Suprapubic skin (tissue), 4 donors: ENCODE measurements at regions not wholly inside any gene's neighbourhood (a gene's known extent, or its start where the extent isn't known, plus 50 kb on each side); places are given as distances from the start of the nearest gene placed in this dataset.

Experiments
- DNase-seq, 2 donors: peaks; one replicate each; pipeline ENCODE4 v3.0.0-alpha.2; 2019; ENCODE audit warnings: low spot score in 2 of 2
- H3K27ac ChIP-seq: fragments of 200-600 bp; sonication (generic); one replicate; pipeline ENCODE4 v1.5.1; 2019
- H3K27me3 ChIP-seq: fragments of 200-600 bp; sonication (generic); one replicate; pipeline ENCODE4 v1.5.1; 2019
- H3K36me3 ChIP-seq: fragments of 200-600 bp; sonication (generic); one replicate; pipeline ENCODE4 v1.5.1; 2019
- H3K4me1 ChIP-seq: fragments of 200-600 bp; sonication (generic); one replicate; pipeline ENCODE4 v1.5.1; 2019
- H3K4me3 ChIP-seq: fragments of 200-600 bp; sonication (generic); one replicate; pipeline ENCODE4 v1.5.1; 2019; ENCODE audit warnings: mild to moderate bottlenecking
- H3K9me3 ChIP-seq: fragments of 200-600 bp; sonication (generic); one replicate; pipeline ENCODE4 v1.5.1; 2019
- EP300 ChIP-seq: sonication (generic); formaldehyde crosslinking; IDR thresholded peaks from one replicate; pipeline ENCODE4 v1.6.1; 2017; ENCODE audit warnings: antibody characterized with exemption
- POLR2A ChIP-seq, 2 donors: fragments of 450-650 bp; IDR thresholded peaks; one replicate each; pipeline ENCODE4 v1.6.1; 2017; ENCODE audit warnings: antibody characterized with exemption in 2 of 2, mild to moderate bottlenecking in 2 of 2, moderate library complexity in 2 of 2
- POLR2AphosphoS5 ChIP-seq, 3 donors: sonication (generic); formaldehyde crosslinking; IDR thresholded peaks; one replicate each; pipeline ENCODE4 v1.6.1; 2017; ENCODE audit warnings: antibody characterized with exemption in 3 of 3
- WGBS: methylation state at CpG from one replicate; pipeline ENCODE4 v1.1.5; 2018; 5-methylcytosine and 5-hydroxymethylcytosine counted together
- TF ChIP-seq, protein P1 (sequence below), 2 donors: fragments of 200-600 bp in 1 of 2; fragments of 450-650 bp in 1 of 2; sonication (generic) in 1 of 2; IDR thresholded peaks; one replicate each; pipeline ENCODE4 v1.5.1; 2016 to 2019; ENCODE audit warnings: antibody characterized with exemption in 2 of 2, mild to moderate bottlenecking in 1 of 2, moderate library complexity in 1 of 2

GRCh38 chr16:86660623-86661022, 82.3 kb downstream of the FOXL1 start:
- H3K9me3 ChIP-seq: no peaks in the 10 kb centered on the region
- H3K27ac ChIP-seq: no peak overlapping the region
- H3K36me3 ChIP-seq: no peaks in the 10 kb centered on the region
- TF ChIP-seq, protein P1, sequence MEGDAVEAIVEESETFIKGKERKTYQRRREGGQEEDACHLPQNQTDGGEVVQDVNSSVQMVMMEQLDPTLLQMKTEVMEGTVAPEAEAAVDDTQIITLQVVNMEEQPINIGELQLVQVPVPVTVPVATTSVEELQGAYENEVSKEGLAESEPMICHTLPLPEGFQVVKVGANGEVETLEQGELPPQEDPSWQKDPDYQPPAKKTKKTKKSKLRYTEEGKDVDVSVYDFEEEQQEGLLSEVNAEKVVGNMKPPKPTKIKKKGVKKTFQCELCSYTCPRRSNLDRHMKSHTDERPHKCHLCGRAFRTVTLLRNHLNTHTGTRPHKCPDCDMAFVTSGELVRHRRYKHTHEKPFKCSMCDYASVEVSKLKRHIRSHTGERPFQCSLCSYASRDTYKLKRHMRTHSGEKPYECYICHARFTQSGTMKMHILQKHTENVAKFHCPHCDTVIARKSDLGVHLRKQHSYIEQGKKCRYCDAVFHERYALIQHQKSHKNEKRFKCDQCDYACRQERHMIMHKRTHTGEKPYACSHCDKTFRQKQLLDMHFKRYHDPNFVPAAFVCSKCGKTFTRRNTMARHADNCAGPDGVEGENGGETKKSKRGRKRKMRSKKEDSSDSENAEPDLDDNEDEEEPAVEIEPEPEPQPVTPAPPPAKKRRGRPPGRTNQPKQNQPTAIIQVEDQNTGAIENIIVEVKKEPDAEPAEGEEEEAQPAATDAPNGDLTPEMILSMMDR (IDR thresholded peaks at IDR 0.05): no peak
- TF ChIP-seq EP300 (no peak), POLR2AphosphoS5 (IDR thresholded peaks at IDR 0.05) (no peak), POLR2A (IDR thresholded peaks at IDR 0.05) (no peak)
- DNase-seq: no peak
- H3K4me1 ChIP-seq: peaks cover 14% of the 10 kb centered on the region
- H3K4me3 ChIP-seq: no peak overlapping the region
- WGBS: 81% methylated on average over 4 of the region's 4 CpGs
- H3K27me3 ChIP-seq: peaks cover 47% of the 10 kb centered on the region

GRCh38 chr16:86661706-86662105, 83.4 kb downstream of the FOXL1 start:
- no peak for DNase-seq
- 44% methylated on average over 8 of the region's 8 CpGs for WGBS
- Histone ChIP-seq H3K9me3 (no peaks in the 10 kb centered on the region), H3K36me3 (no peaks in the 10 kb centered on the region), H3K4me3 (no peak overlapping the region), H3K4me1 (peaks cover 14% of the 10 kb centered on the region), H3K27ac (no peak overlapping the region), H3K27me3 (peaks cover 51% of the 10 kb centered on the region)
- no peak for TF ChIP-seq EP300
- TF ChIP-seq POLR2A (IDR thresholded peaks at IDR 0.05): no peak
- no peak for TF ChIP-seq POLR2AphosphoS5 (IDR thresholded peaks at IDR 0.05)

DNA sequence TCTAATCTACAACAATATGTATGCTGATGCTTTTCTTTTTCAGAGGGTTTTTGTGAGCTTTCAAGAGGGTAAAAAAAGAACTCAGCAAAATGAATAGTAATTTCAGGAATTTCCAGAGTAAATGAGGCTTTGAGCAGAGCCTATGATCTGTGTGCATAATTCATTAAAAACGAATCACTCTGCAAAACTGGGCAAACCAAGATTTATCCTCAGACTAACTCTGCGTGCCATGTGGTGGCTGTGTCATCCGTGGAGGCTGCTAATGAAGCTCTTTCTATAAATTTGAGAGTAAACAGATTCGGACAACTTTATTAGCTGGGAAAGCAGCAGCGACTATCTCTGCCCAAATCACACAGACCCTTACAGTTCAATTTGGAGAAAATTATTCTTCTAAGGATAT, 83.8 kb downstream of the FOXL1 start:
- 55% methylated on average over 5 of the region's 5 CpGs for WGBS
- no peak overlapping the region for H3K27ac ChIP-seq
- no peaks in the 10 kb centered on the region for H3K9me3 ChIP-seq
- H3K4me1 ChIP-seq: peaks cover 14% of the 10 kb centered on the region
- no peaks in the 10 kb centered on the region for H3K36me3 ChIP-seq
- DNase-seq: no peak
- TF ChIP-seq, protein P1 (IDR thresholded peaks at IDR 0.05): no peak
- H3K27me3 ChIP-seq: peaks cover 52% of the 10 kb centered on the region
- no peak overlapping the region for H3K4me3 ChIP-seq

DNA sequence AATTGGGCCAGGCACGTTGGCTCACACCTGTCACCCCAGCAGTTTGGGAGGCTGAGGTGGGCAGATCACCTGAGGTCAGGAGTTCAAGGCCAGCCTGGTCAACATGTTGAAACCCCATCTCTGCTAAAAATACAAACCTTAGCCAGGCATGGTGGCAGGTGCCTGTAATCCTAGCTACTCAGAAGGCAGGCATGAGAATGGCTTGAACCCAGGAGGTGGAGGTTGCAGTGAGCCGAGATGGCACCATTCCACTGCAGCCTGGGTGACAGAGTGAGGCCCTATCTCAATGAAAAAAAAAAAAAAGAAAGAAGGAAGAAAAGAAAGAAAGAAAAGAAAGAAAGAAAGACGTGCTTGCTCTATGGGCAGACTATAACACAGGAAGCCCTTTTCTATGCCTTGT, 84.4 kb downstream of the FOXL1 start:
- Histone ChIP-seq H3K27ac (no peak overlapping the region), H3K9me3 (no peaks in the 10 kb centered on the region), H3K27me3 (peaks cover 54% of the 10 kb centered on the region), H3K36me3 (no peaks in the 10 kb centered on the region), H3K4me1 (peaks cover 14% of the 10 kb centered on the region), H3K4me3 (no peak overlapping the region)
- no peak for TF ChIP-seq EP300
- TF ChIP-seq, protein P1 (IDR thresholded peaks at IDR 0.05): no peak
- WGBS: 74% methylated on average over 3 of the region's 3 CpGs
- DNase-seq: no peak

GRCh38 chr16:86663685-86664521, 85.6 kb downstream of the FOXL1 start:
- no peaks in the 10 kb centered on the region for H3K36me3 ChIP-seq
- no peaks in the 10 kb centered on the region for H3K9me3 ChIP-seq
- H3K4me3 ChIP-seq: no peak overlapping the region
- TF ChIP-seq, protein P1 (IDR thresholded peaks at IDR 0.05): no peak
- TF ChIP-seq EP300: no peak
- no peak for TF ChIP-seq POLR2AphosphoS5 (IDR thresholded peaks at IDR 0.05)
- no peak for TF ChIP-seq POLR2A (IDR thresholded peaks at IDR 0.05)
- peak overlapping the region; percentile 2 for H3K27ac ChIP-seq
- peaks cover 16% of the 10 kb centered on the region for H3K4me1 ChIP-seq
- peak in 1 of 2 donors; percentile 62 for DNase-seq
- peaks cover 49% of the 10 kb centered on the region for H3K27me3 ChIP-seq
- WGBS: 63% methylated on average over 19 of the region's 19 CpGs
